Endodermal cell (in vitro differentiated cells): ENCODE measurements at regions not wholly inside any gene's neighbourhood (a gene's known extent, or its start where the extent isn't known, plus 50 kb on each side); places are given as distances from the start of the nearest gene placed in this dataset.
"Not testable (repeated sequence)": the region's sequence is repeated elsewhere in the genome, so short reads cannot be mapped to it uniquely, and the experiment has no call there.

Experiments used
- DNase-seq: peaks from one replicate; pipeline ENCODE4 v3.0.0-alpha.2; 2017
- H3K27ac ChIP-seq: 2 replicates; pipeline ENCODE4 v1.5.1; 2013; ENCODE audit warnings: mild to moderate bottlenecking, low read depth, low read length, moderate library complexity
- H3K27me3 ChIP-seq: 2 replicates; pipeline ENCODE4 v1.6.1; 2013; ENCODE audit warnings: mild to moderate bottlenecking, low read length, moderate library complexity; ENCODE audit not compliant: insufficient read depth, control insufficient read depth, poor library complexity, severe bottlenecking
- H3K36me3 ChIP-seq: 2 replicates; pipeline ENCODE4 v1.7.0; 2013; ENCODE audit warnings: mild to moderate bottlenecking, low read length, moderate library complexity; ENCODE audit not compliant: control insufficient read depth, insufficient read depth
- H3K4me1 ChIP-seq: one replicate; pipeline ENCODE4 v1.7.0; 2013; ENCODE audit warnings: low read length; ENCODE audit not compliant: control insufficient read depth, insufficient read depth
- H3K4me3 ChIP-seq: 2 replicates; pipeline ENCODE4 v1.5.1; 2013; ENCODE audit warnings: mild to moderate bottlenecking, low read length, moderate library complexity
- H3K9ac ChIP-seq: 2 replicates; pipeline ENCODE4 v1.6.1; 2013; ENCODE audit warnings: mild to moderate bottlenecking, low read length, moderate library complexity; ENCODE audit not compliant: poor library complexity, severe bottlenecking; ENCODE audit errors: extremely low read depth
- H3K9me3 ChIP-seq: 2 replicates; pipeline ENCODE4 v1.6.1; 2013; ENCODE audit warnings: mild to moderate bottlenecking, low read length, moderate library complexity; ENCODE audit not compliant: control insufficient read depth
- H3K27ac Mint-ChIP-seq: 2 replicates; pipeline ENCODE4 v1.8.0; 2020; ENCODE audit warnings: mixed read lengths
- H3K27me3 Mint-ChIP-seq: 2 replicates; pipeline ENCODE4 v1.8.0; 2021; ENCODE audit warnings: mild to moderate bottlenecking, mixed read lengths; ENCODE audit not compliant: insufficient read depth
- H3K36me3 Mint-ChIP-seq: 2 replicates; pipeline ENCODE4 v1.8.0; 2020; ENCODE audit warnings: low read depth, mixed read lengths
- H3K4me1 Mint-ChIP-seq: 2 replicates; pipeline ENCODE4 v1.8.0; 2020; ENCODE audit warnings: mixed read lengths
- H3K4me3 Mint-ChIP-seq: 2 replicates; pipeline ENCODE4 v1.8.0; 2020; ENCODE audit warnings: mild to moderate bottlenecking, moderate library complexity, mixed read lengths
- H3K9me3 Mint-ChIP-seq: 2 replicates; pipeline ENCODE4 v1.8.0; 2020; ENCODE audit warnings: mild to moderate bottlenecking, mixed read lengths
- WGBS, 2 experiments: methylation state at CpG; one replicate each; pipeline versions ENCODE4 v1.1.5 to v1.1.7; 2013; ENCODE audit warnings: missing lambda C conversion rate in 2 of 2, mixed read lengths in 1 of 2; ENCODE audit not compliant: insufficient coverage in 1 of 2, insufficient read length in 1 of 2; 5-methylcytosine and 5-hydroxymethylcytosine counted together
- TF ChIP-seq, protein P1 (sequence below): fragments of 200-600 bp; sonication (generic); conservative IDR thresholded peaks from 2 replicates; pipeline ENCODE4 v1.5.0; 2021; ENCODE audit warnings: antibody characterized with exemption, mild to moderate bottlenecking

DNA sequence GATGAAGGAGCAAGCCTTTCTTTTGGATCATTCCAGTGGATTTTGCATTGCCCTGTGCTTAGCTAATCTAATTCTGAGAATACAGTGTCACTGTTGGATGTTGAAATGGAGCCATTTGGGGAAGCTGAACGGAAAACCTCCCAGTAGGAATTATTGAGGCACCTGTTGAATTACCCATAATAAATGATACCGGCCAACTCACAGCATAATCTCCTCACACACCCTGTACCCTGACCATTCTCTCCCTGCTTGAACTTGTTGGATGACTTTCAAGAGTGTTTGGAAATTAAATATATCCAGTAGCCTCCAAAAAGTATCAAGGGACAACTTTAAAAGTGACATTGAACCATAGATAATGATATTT lies 171.4 kb upstream of the HES1 start:
- H3K27ac ChIP-seq = no peak overlapping the region
- H3K4me3 ChIP-seq = no peak overlapping the region
- TF ChIP-seq, protein P1, sequence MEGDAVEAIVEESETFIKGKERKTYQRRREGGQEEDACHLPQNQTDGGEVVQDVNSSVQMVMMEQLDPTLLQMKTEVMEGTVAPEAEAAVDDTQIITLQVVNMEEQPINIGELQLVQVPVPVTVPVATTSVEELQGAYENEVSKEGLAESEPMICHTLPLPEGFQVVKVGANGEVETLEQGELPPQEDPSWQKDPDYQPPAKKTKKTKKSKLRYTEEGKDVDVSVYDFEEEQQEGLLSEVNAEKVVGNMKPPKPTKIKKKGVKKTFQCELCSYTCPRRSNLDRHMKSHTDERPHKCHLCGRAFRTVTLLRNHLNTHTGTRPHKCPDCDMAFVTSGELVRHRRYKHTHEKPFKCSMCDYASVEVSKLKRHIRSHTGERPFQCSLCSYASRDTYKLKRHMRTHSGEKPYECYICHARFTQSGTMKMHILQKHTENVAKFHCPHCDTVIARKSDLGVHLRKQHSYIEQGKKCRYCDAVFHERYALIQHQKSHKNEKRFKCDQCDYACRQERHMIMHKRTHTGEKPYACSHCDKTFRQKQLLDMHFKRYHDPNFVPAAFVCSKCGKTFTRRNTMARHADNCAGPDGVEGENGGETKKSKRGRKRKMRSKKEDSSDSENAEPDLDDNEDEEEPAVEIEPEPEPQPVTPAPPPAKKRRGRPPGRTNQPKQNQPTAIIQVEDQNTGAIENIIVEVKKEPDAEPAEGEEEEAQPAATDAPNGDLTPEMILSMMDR = no peak
- Mint-ChIP-seq H3K36me3 (no peaks in the 10 kb centered on the region), H3K4me1 (no peaks in the 10 kb centered on the region), H3K4me3 (no peak overlapping the region), H3K27me3 (peaks cover 65% of the 10 kb centered on the region), H3K27ac (no peak overlapping the region), H3K9me3 (no peaks in the 10 kb centered on the region)
- no peaks in the 10 kb centered on the region for H3K4me1 ChIP-seq
- H3K9ac ChIP-seq = no peak overlapping the region
- WGBS, 2 experiments = 91 to 100% methylated on average over 1 to 2 of the region's 2 CpGs
- H3K9me3 ChIP-seq = no peaks in the 10 kb centered on the region
- H3K27me3 ChIP-seq = peaks cover 29% of the 10 kb centered on the region
- no peaks in the 10 kb centered on the region for H3K36me3 ChIP-seq
- DNase-seq = no peak

DNA sequence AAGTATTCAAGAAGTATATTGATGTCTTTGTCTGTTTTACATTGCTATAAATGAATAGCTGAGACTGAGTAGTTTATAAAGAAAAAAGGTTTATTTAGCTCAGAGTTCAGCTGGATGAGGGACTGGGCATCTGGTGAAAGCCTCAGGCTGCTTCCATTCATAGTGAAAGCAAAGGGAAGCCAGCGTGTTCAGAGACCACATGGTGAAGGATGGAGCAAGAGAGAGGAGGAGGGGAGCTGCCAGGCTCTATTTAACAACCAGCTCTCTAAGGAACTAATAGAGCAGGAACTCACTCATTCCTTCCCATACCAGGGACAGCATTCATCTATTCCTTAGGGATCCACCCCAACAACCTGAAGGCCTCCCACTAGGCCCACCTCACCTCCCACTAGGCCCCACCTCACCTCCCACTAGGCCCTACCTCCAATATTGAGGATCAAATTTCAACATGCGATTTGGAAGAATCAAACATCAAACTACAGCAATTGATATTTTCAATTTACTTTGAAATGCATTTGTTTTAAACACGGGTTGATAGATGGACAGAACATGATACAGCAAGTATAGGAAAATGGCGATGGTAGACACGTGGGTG lies 167.5 kb upstream of the HES1 start:
- H3K4me1 Mint-ChIP-seq = peaks cover 26% of the 10 kb centered on the region

DNA sequence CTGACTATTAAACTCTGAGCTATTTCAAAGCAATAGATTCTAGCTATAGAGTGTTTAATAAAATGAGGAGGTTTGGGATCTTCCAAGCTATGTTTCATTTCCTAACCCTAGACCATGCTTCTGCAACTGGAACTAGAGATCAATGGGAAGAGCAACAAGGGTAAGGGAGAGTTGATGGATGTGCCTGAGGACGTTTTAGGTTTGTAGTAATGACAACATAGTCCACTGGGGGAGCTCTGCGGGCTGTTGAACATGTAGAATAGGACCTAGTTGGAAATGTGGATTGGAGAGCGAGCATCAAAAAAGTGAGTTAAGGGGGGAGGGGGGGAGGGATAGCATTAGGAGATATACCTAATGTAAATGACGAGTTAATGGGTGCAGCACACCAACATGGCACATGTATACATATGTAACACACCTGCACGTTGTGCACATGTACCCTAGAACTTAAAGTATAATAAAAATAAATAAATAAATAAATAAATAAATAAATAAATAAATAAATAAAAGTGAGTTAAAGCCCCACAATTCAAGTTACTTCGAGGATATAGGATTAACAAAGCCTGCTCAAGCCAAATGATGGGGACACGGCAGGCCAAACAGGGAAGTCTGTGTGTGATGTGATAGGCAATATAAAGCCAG lies 165.7 kb upstream of the HES1 start:
- not testable (repeated sequence) for H3K27me3 ChIP-seq, H3K4me3 ChIP-seq, H3K27ac Mint-ChIP-seq, H3K36me3 Mint-ChIP-seq, H3K36me3 ChIP-seq, H3K9ac ChIP-seq, H3K4me3 Mint-ChIP-seq, H3K9me3 Mint-ChIP-seq, H3K27ac ChIP-seq, H3K9me3 ChIP-seq
- Mint-ChIP-seq H3K27me3 (peaks cover 18% of the 10 kb centered on the region), H3K4me1 (peaks cover 44% of the 10 kb centered on the region)
- TF ChIP-seq, protein P1 = peak; percentile 75
- peak; percentile 90 for DNase-seq
- WGBS, 2 experiments = 38 to 61% methylated on average over 2 to 5 of the region's 7 CpGs
- H3K4me1 ChIP-seq = peaks cover 16% of the 10 kb centered on the region

More for the DNA sequence above, 167.5 kb upstream of the HES1 start:
- Mint-ChIP-seq H3K36me3 (no peaks in the 10 kb centered on the region), H3K27ac (no peak overlapping the region), H3K27me3 (peaks cover 32% of the 10 kb centered on the region), H3K4me3 (no peak overlapping the region), H3K9me3 (no peaks in the 10 kb centered on the region)
- H3K4me3 ChIP-seq = no peak overlapping the region
- H3K36me3 ChIP-seq = no peaks in the 10 kb centered on the region
- peaks cover 3% of the 10 kb centered on the region for H3K4me1 ChIP-seq
- TF ChIP-seq, protein P1 = no peak
- H3K27ac ChIP-seq = no peak overlapping the region
- no peak for DNase-seq
- H3K9ac ChIP-seq = no peak overlapping the region
- H3K27me3 ChIP-seq = peaks cover 14% of the 10 kb centered on the region
- no peaks in the 10 kb centered on the region for H3K9me3 ChIP-seq
- 90 to 100% methylated on average over 5 of the region's 5 CpGs for WGBS, 2 experiments
